H1 (cell line): ENCODE measurements at regions not wholly inside any gene's neighbourhood (a gene's known extent, or its start where the extent isn't known, plus 50 kb on each side); places are given as distances from the start of the nearest gene placed in this dataset.

Experiments used
- CTCF ChIA-PET: fragments of 300-600 bp; sonication (Branson Sonifier 250); formaldehyde crosslinking; loops from one replicate; lab custom pipeline; 2021; ENCODE audit not compliant: partially characterized antibody; lab: Charles Lee
- POLR2A ChIA-PET: fragments of 300-600 bp; sonication (Branson Sonifier 250); formaldehyde crosslinking; loops from one replicate; lab custom pipeline; 2021; ENCODE audit warnings: inconsistent platforms; ENCODE audit not compliant: partially characterized antibody; lab: Charles Lee
- DNase-seq, 2 experiments: peaks; one replicate each; pipeline versions ENCODE4 v3.0.0 to v3.0.0-alpha.2; 2010 to 2022; ENCODE audit warnings: low spot score in 2 of 2, low read depth in 1 of 2, mixed read lengths in 1 of 2
- FAIRE-seq: peaks from 2 replicates; lab custom pipeline; 2011; peaks lifted over from hg19 to GRCh38; lab: Jason Lieb, UNC
- H2AFZ ChIP-seq: 2 replicates; pipeline ENCODE4 v1.8.1; 2012; ENCODE audit warnings: low read length, inconsistent platforms
- H2AK5ac ChIP-seq: 2 replicates; pipeline ENCODE4 v1.6.1; 2013; ENCODE audit warnings: low read depth, low read length
- H2BK120ac ChIP-seq: replicated peaks from 2 replicates; pipeline ENCODE3; 2013; ENCODE audit warnings: low read depth, low read length, inconsistent platforms
- H2BK12ac ChIP-seq: 2 replicates; pipeline ENCODE4 v1.6.1; 2013; ENCODE audit warnings: low read depth, low read length
- H2BK15ac ChIP-seq: 2 replicates; pipeline ENCODE4 v1.6.1; 2013; ENCODE audit warnings: low read length
- H2BK20ac ChIP-seq: 2 replicates; pipeline ENCODE4 v1.6.1; 2013; ENCODE audit warnings: low read length
- H2BK5ac ChIP-seq: 2 replicates; pipeline ENCODE4 v1.6.1; 2013; ENCODE audit warnings: low read depth, low read length
- H3K14ac ChIP-seq: 2 replicates; pipeline ENCODE4 v1.6.1; 2013; ENCODE audit warnings: inconsistent platforms; ENCODE audit not compliant: insufficient read length
- H3K18ac ChIP-seq: 2 replicates; pipeline ENCODE4 v1.6.1; 2013; ENCODE audit warnings: low read length; ENCODE audit errors: extremely low read depth
- H3K23ac ChIP-seq: 2 replicates; pipeline ENCODE4 v1.6.1; 2013; ENCODE audit warnings: inconsistent platforms; ENCODE audit not compliant: insufficient read length
- H3K23me2 ChIP-seq: 2 replicates; pipeline ENCODE4 v1.6.1; 2013; ENCODE audit warnings: low read depth, low read length
- H3K27ac ChIP-seq: 2 replicates; pipeline ENCODE4 v1.6.1; 2011; ENCODE audit warnings: low read depth, low read length, inconsistent platforms
- H3K27me3 ChIP-seq, 4 experiments: replicated peaks in 1 of 4; 1 replicate in 1 of 4; 2 replicates in 3 of 4; pipeline versions ENCODE4 v1.6.1 to v1.8.1; 2011 to 2013; ENCODE audit warnings: low read length in 3 of 4, mild to moderate bottlenecking in 3 of 4, inconsistent platforms in 2 of 4, mixed read lengths in 2 of 4, moderate library complexity in 1 of 4; ENCODE audit not compliant: control insufficient read depth in 3 of 4, insufficient read depth in 3 of 4; ENCODE audit errors: extremely low read depth in 1 of 4
- H3K36me3 ChIP-seq, 4 experiments: 2 replicates each; pipeline versions ENCODE4 v1.6.1 to v1.8.1; 2011 to 2013; ENCODE audit warnings: mild to moderate bottlenecking in 4 of 4, low read length in 3 of 4, moderate library complexity in 2 of 4, control low read depth in 1 of 4, inconsistent platforms in 1 of 4; ENCODE audit not compliant: insufficient read depth in 4 of 4, control insufficient read depth in 2 of 4
- H3K4ac ChIP-seq: replicated peaks from 2 replicates; pipeline ENCODE3; 2013; ENCODE audit warnings: low read length, low read depth, mixed read lengths, inconsistent platforms; ENCODE audit not compliant: insufficient read length
- H3K4me1 ChIP-seq, 4 experiments: replicated peaks in 1 of 4; 1 replicate in 1 of 4; 2 replicates in 3 of 4; pipeline versions ENCODE4 v1.6.1 to v1.8.1; 2011 to 2013; ENCODE audit warnings: low read length in 3 of 4, inconsistent platforms in 2 of 4, mixed read lengths in 1 of 4; ENCODE audit not compliant: insufficient read depth in 4 of 4, control insufficient read depth in 3 of 4
- H3K4me2 ChIP-seq, 2 experiments: 2 replicates each; pipeline versions ENCODE4 v1.6.1 to v1.8.1; 2011 to 2013; ENCODE audit warnings: low read depth in 2 of 2, low read length in 2 of 2, control low read depth in 1 of 2, inconsistent platforms in 1 of 2, mild to moderate bottlenecking in 1 of 2; ENCODE audit not compliant: insufficient read depth in 1 of 2
- H3K4me3 ChIP-seq, 4 experiments: fragments of 200-600, 300-600 bp in 1 of 4; sonication (generic), shearing (Covaris generic), sonication (Bioruptor Twin) in 1 of 4; 2 replicates each; pipeline versions ENCODE4 v1.5.1 to v1.8.1; 2011 to 2016; ENCODE audit warnings: low read length in 4 of 4, low read depth in 3 of 4, control low read depth in 2 of 4, inconsistent platforms in 2 of 4, mild to moderate bottlenecking in 2 of 4, mixed read lengths in 1 of 4, moderate library complexity in 1 of 4; ENCODE audit not compliant: insufficient read depth in 2 of 4; ENCODE audit errors: extremely low read depth in 1 of 4
- H3K56ac ChIP-seq: replicated peaks from 2 replicates; pipeline ENCODE3; 2013; ENCODE audit warnings: low read depth, mild to moderate bottlenecking, mixed read lengths, low read length, inconsistent platforms; ENCODE audit not compliant: insufficient read length
- H3K79me1 ChIP-seq: 2 replicates; pipeline ENCODE4 v1.6.1; 2013; ENCODE audit warnings: low read depth, low read length, control low read depth
- H3K79me2 ChIP-seq, 2 experiments: 2 replicates each; pipeline versions ENCODE4 v1.6.1 to v1.8.1; 2012 to 2013; ENCODE audit warnings: low read length in 2 of 2, mild to moderate bottlenecking in 2 of 2, inconsistent platforms in 1 of 2; ENCODE audit not compliant: insufficient read depth in 2 of 2, control insufficient read depth in 1 of 2
- H3K9ac ChIP-seq, 4 experiments: replicated peaks in 1 of 4; 1 replicate in 1 of 4; 2 replicates in 3 of 4; pipeline versions ENCODE4 v1.6.1 to v1.8.1; 2011 to 2013; ENCODE audit warnings: low read depth in 3 of 4, low read length in 3 of 4, control low read depth in 2 of 4, mild to moderate bottlenecking in 2 of 4, moderate library complexity in 2 of 4, inconsistent platforms in 1 of 4; ENCODE audit errors: extremely low read depth in 1 of 4
- H3K9me3 ChIP-seq, 2 experiments: 2 replicates each; pipeline versions ENCODE4 v1.6.1 to v1.8.1; 2012 to 2013; ENCODE audit warnings: mild to moderate bottlenecking in 2 of 2, moderate library complexity in 2 of 2, control low read depth in 1 of 2, inconsistent platforms in 1 of 2, low read depth in 1 of 2, low read length in 1 of 2, mixed read lengths in 1 of 2; ENCODE audit not compliant: insufficient read depth in 2 of 2
- H4K20me1 ChIP-seq, 2 experiments: replicated peaks in 1 of 2; 2 replicates each; pipeline versions ENCODE3 to v1.8.1; 2011 to 2013; ENCODE audit warnings: inconsistent platforms in 2 of 2, low read length in 2 of 2, mild to moderate bottlenecking in 1 of 2; ENCODE audit not compliant: insufficient read depth in 2 of 2, control insufficient read depth in 1 of 2
- H4K5ac ChIP-seq: 2 replicates; pipeline ENCODE4 v1.6.1; 2013; ENCODE audit warnings: low read length, low read depth, mixed read lengths, inconsistent platforms; ENCODE audit not compliant: insufficient read length
- H4K8ac ChIP-seq: 2 replicates; pipeline ENCODE4 v1.8.0; 2013; ENCODE audit warnings: mild to moderate bottlenecking, moderate library complexity, low read length, inconsistent platforms; ENCODE audit not compliant: insufficient read depth; ENCODE audit errors: extremely low read depth
- H4K91ac ChIP-seq: replicated peaks from 2 replicates; pipeline ENCODE3; 2013; ENCODE audit warnings: low read length, mixed read lengths, inconsistent platforms; ENCODE audit not compliant: insufficient read length
- ATF3 ChIP-seq: IDR thresholded peaks from 2 replicates; pipeline ENCODE4 v1.6.1; 2011; ENCODE audit warnings: low read depth, mild to moderate bottlenecking, low read length; ENCODE audit not compliant: insufficient read depth
- BACH1 ChIP-seq: IDR thresholded peaks from 2 replicates; pipeline ENCODE4 v1.6.1; 2012; ENCODE audit warnings: low read length, improper control_type of control experiment
- CHD1 ChIP-seq: IDR thresholded peaks from 2 replicates; pipeline ENCODE4 v1.6.1; 2012; ENCODE audit warnings: low read depth, low read length, improper control_type of control experiment
- CREB1 ChIP-seq: IDR thresholded peaks from 2 replicates; pipeline ENCODE4 v1.6.1; 2012; ENCODE audit warnings: inconsistent platforms
- CTBP2 ChIP-seq: IDR thresholded peaks from 2 replicates; pipeline ENCODE4 v1.7.0; 2011; ENCODE audit warnings: borderline replicate concordance, mild to moderate bottlenecking, moderate library complexity, mixed read lengths, low read length; ENCODE audit not compliant: insufficient read depth, insufficient read length
- EP300 ChIP-seq, 2 experiments: IDR thresholded peaks; 1 replicate in 1 of 2; 2 replicates in 1 of 2; pipeline ENCODE4 v1.6.1; 2011 to 2012; ENCODE audit warnings: low read depth in 2 of 2, low read length in 2 of 2, mild to moderate bottlenecking in 2 of 2, borderline replicate concordance in 1 of 2, inconsistent platforms in 1 of 2, moderate library complexity in 1 of 2
- JUND ChIP-seq: IDR thresholded peaks from 2 replicates; pipeline ENCODE4 v1.6.1; 2011; ENCODE audit warnings: mild to moderate bottlenecking, improper control_type of control experiment, low read length
- MAFK ChIP-seq: IDR thresholded peaks from 2 replicates; pipeline ENCODE4 v1.6.1; 2012; ENCODE audit warnings: low read depth, mild to moderate bottlenecking, improper control_type of control experiment, low read length
- MAX ChIP-seq: IDR thresholded peaks from 2 replicates; pipeline ENCODE4 v1.6.1; 2012; ENCODE audit warnings: inconsistent platforms
- NANOG ChIP-seq: IDR thresholded peaks from 2 replicates; pipeline ENCODE4 v1.6.1; 2011; ENCODE audit warnings: low read length, low read depth, mild to moderate bottlenecking, inconsistent platforms; ENCODE audit not compliant: insufficient read depth, poor library complexity, severe bottlenecking
- POLR2A ChIP-seq, 2 experiments: IDR thresholded peaks; 1 replicate in 1 of 2; 2 replicates in 1 of 2; pipeline ENCODE4 v1.6.1; 2011; ENCODE audit warnings: low read depth in 2 of 2, low read length in 2 of 2, mild to moderate bottlenecking in 2 of 2; ENCODE audit errors: control extremely low read depth in 1 of 2
- POU5F1 ChIP-seq: IDR thresholded peaks from 2 replicates; pipeline ENCODE4 v1.6.1; 2011; ENCODE audit warnings: low read depth, mild to moderate bottlenecking, low read length, moderate library complexity
- SIRT6 ChIP-seq: IDR thresholded peaks from one replicate; pipeline ENCODE4 v1.7.1; 2012; ENCODE audit warnings: low read length, inconsistent platforms
- SUZ12 ChIP-seq: fragments of 200-600 bp; sonication (generic); IDR thresholded peaks from 2 replicates; pipeline ENCODE4 v1.6.1; 2012; ENCODE audit warnings: mild to moderate bottlenecking, inconsistent platforms, low read length, moderate library complexity, mixed read lengths
- TCF12 ChIP-seq: IDR thresholded peaks from 2 replicates; pipeline ENCODE4 v1.6.1; 2011; ENCODE audit warnings: low read depth, mild to moderate bottlenecking, low read length
- WGBS, 2 experiments: shearing (Covaris generic) in 1 of 2; methylation state at CpG; one replicate each; pipeline versions ENCODE4 v1.1.6 to v1.1.7; 2013 to 2015; ENCODE audit warnings: low lambda C conversion rate in 2 of 2, mixed read lengths in 2 of 2, inconsistent platforms in 1 of 2, low coverage in 1 of 2, missing lambda C conversion rate in 1 of 2; ENCODE audit not compliant: insufficient replicate concordance in 2 of 2, insufficient coverage in 1 of 2, insufficient read length in 1 of 2; ENCODE audit errors: extremely low coverage in 1 of 2, missing lambda C conversion rate in 1 of 2; 5-methylcytosine and 5-hydroxymethylcytosine counted together

- H3K4me1 ChIP-seq = 0 out of 7 replicates have a peak, but pooled peaks cover 0 to 4% (median 0%) of the 10 kb centered on the region in 4 experiments
- no peak overlapping the region for H4K8ac ChIP-seq
- DNase-seq (no peak), FAIRE-seq (no peak)
- H3K14ac ChIP-seq = no peak overlapping the region
- H3K4me3 ChIP-seq = no peak overlapping the region
- ChIA-PET CTCF (no interaction called here), POLR2A (no interaction called here)
- H3K27me3 ChIP-seq = no peaks in the 10 kb centered on the region
- H4K5ac ChIP-seq = no peak overlapping the region
- 89% methylated on average over 2 of the region's 2 CpGs; no CpG with 5 or more reads in 1 of the 2 experiments for WGBS, 2 experiments
- H2BK20ac ChIP-seq = no peak overlapping the region
- peaks cover 0 to 4% of the 10 kb centered on the region in 2 experiments; a peak in 1 of 4 replicates for H3K9me3 ChIP-seq
- H3K56ac ChIP-seq = no peak overlapping the region
- TF ChIP-seq SIRT6 (no peak), JUND (no peak), POLR2A (IDR thresholded peaks at IDR 0.05; ENCODE audit: control extremely low read depth in 1 of 2, low read depth in 2 of 2, low read length in 2 of 2) (no peak), CREB1 (no peak), SUZ12 (no peak), CTBP2 (no peak), MAX (no peak), TCF12 (no peak), BACH1 (no peak), MAFK (no peak), ATF3 (no peak), NANOG (no peak), EP300 (IDR thresholded peaks at IDR 0.05; ENCODE audit: borderline replicate concordance in 1 of 2, low read depth in 2 of 2, low read length in 2 of 2) (no peak), POU5F1 (no peak), CHD1 (no peak)
- no peak overlapping the region for H3K4ac ChIP-seq
- no peak overlapping the region for H3K4me2 ChIP-seq
- H2BK5ac ChIP-seq = no peak overlapping the region
- H4K20me1 ChIP-seq = no peaks in the 10 kb centered on the region
- no peak overlapping the region for H2AK5ac ChIP-seq
- H3K36me3 ChIP-seq = no peaks in the 10 kb centered on the region
- no peak overlapping the region for H3K18ac ChIP-seq
- H2BK12ac ChIP-seq = no peak overlapping the region
- H3K27ac ChIP-seq = no peak overlapping the region
- no peaks in the 10 kb centered on the region for H3K79me2 ChIP-seq
- no peak overlapping the region for H2AFZ ChIP-seq
- no peak overlapping the region for H2BK120ac ChIP-seq
- H3K79me1 ChIP-seq = no peaks in the 10 kb centered on the region
- H3K9ac ChIP-seq = no peak overlapping the region
- H3K23me2 ChIP-seq = no peaks in the 10 kb centered on the region
- H3K23ac ChIP-seq = no peak overlapping the region
- H2BK15ac ChIP-seq = no peak overlapping the region
- H4K91ac ChIP-seq = no peak overlapping the region
Measured at GRCh38 chr5:81899123-81899522, 72.7 kb upstream of the ATG10 start.
